Mesendoderm (in vitro differentiated cells): ENCODE measurements at regions not wholly inside any gene's neighbourhood (a gene's known extent, or its start where the extent isn't known, plus 50 kb on each side); places are given as distances from the start of the nearest gene placed in this dataset.

Source experiments
- DNase-seq: peaks from one replicate; pipeline ENCODE4 v3.0.0; 2013
- H2AK5ac ChIP-seq: 2 replicates; pipeline ENCODE4 v1.6.1; 2013; ENCODE audit warnings: low read length, inconsistent platforms
- H2BK120ac ChIP-seq: 2 replicates; pipeline ENCODE4 v1.6.1; 2013; ENCODE audit warnings: low read depth, mild to moderate bottlenecking, low read length, moderate library complexity, mixed read lengths
- H2BK15ac ChIP-seq: replicated peaks from 2 replicates; pipeline ENCODE4 v1.6.1; 2013; ENCODE audit warnings: low read depth, mild to moderate bottlenecking, moderate library complexity
- H2BK5ac ChIP-seq: 2 replicates; pipeline ENCODE4 v1.6.1; 2013; ENCODE audit warnings: low read length, inconsistent platforms
- H3K18ac ChIP-seq: 2 replicates; pipeline ENCODE4 v1.6.1; 2013; ENCODE audit warnings: mild to moderate bottlenecking, low read length, mixed read lengths
- H3K23ac ChIP-seq: one replicate; pipeline ENCODE4 v1.6.1; 2013; ENCODE audit warnings: low read length
- H3K27ac ChIP-seq: 2 replicates; pipeline ENCODE4 v1.5.1; 2013; ENCODE audit warnings: low read depth, mild to moderate bottlenecking, inconsistent platforms, low read length, moderate library complexity
- H3K27me3 ChIP-seq: 2 replicates; pipeline ENCODE4 v1.6.1; 2013; ENCODE audit warnings: low read length, control low read depth, mild to moderate bottlenecking, inconsistent platforms; ENCODE audit not compliant: insufficient read depth, poor library complexity
- H3K36me3 ChIP-seq: 2 replicates; pipeline ENCODE4 v1.6.1; 2013; ENCODE audit warnings: low read length, inconsistent platforms; ENCODE audit not compliant: control insufficient read depth, insufficient read depth
- H3K4ac ChIP-seq: one replicate; pipeline ENCODE4 v1.6.1; 2013; ENCODE audit warnings: low read depth, mild to moderate bottlenecking, low read length, moderate library complexity
- H3K4me1 ChIP-seq: 2 replicates; pipeline ENCODE4 v1.6.1; 2013; ENCODE audit warnings: low read depth, low read length, inconsistent platforms; ENCODE audit not compliant: control insufficient read depth
- H3K4me2 ChIP-seq: 2 replicates; pipeline ENCODE4 v1.6.1; 2013; ENCODE audit warnings: low read length
- H3K4me3 ChIP-seq: 2 replicates; pipeline ENCODE4 v1.5.1; 2013; ENCODE audit warnings: mild to moderate bottlenecking, low read length
- H3K56ac ChIP-seq: one replicate; pipeline ENCODE4 v1.6.1; 2013; ENCODE audit warnings: low read length
- H3K79me1 ChIP-seq: 2 replicates; pipeline ENCODE4 v1.6.1; 2013; ENCODE audit warnings: low read length, inconsistent platforms
- H3K79me2 ChIP-seq: 2 replicates; pipeline ENCODE4 v1.6.1; 2013; ENCODE audit warnings: mild to moderate bottlenecking, low read length; ENCODE audit not compliant: control insufficient read depth, insufficient read depth
- H3K9ac ChIP-seq: 2 replicates; pipeline ENCODE4 v1.6.1; 2013; ENCODE audit warnings: low read length, inconsistent platforms
- H4K5ac ChIP-seq: one replicate; pipeline ENCODE4 v1.6.1; 2013; ENCODE audit warnings: low read length
- H4K8ac ChIP-seq: one replicate; pipeline ENCODE4 v1.6.1; 2013; ENCODE audit warnings: low read depth, mild to moderate bottlenecking, control low read depth, low read length, moderate library complexity
- WGBS: extraction: QIAGEN DNeasy Blood & Tissue Kit; methylation state at CpG from one replicate; pipeline ENCODE4 v1.1.7; 2013; ENCODE audit warnings: low lambda C conversion rate, missing lambda C conversion rate; ENCODE audit not compliant: insufficient coverage; ENCODE audit errors: extremely low coverage; 5-methylcytosine and 5-hydroxymethylcytosine counted together

DNA sequence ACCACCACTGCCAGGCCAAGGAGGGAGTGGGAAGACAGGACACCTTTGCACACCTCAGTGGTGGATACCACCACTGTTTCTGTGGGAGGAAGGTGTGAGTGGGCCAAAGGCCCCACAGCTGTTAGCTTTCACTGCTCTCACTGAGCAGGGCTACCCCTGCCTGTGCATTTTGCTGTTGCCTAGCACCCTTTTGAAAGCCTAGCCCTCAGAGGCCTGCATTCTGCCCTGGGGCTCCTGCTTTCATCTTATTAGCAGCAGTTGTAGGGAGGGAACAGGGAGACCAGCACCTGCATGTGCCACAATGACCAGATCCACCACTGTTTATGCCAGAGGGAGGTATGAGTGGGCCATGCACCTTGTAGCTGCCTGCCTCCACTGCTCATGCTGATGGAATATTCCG, 110.9 kb upstream of the C21orf91 start:
- no peak overlapping the region for H3K56ac ChIP-seq
- no peak overlapping the region for H4K5ac ChIP-seq
- H3K27me3 ChIP-seq = no peaks in the 10 kb centered on the region
- H2BK15ac ChIP-seq = no peak overlapping the region
- WGBS = no CpG with 5 or more reads among the region's 1 CpG
- no peak overlapping the region for H2BK120ac ChIP-seq
- H3K79me1 ChIP-seq = no peaks in the 10 kb centered on the region
- no peak overlapping the region for H3K4ac ChIP-seq
- no peaks in the 10 kb centered on the region for H3K36me3 ChIP-seq
- H3K27ac ChIP-seq = no peak overlapping the region
- H3K4me1 ChIP-seq = no peaks in the 10 kb centered on the region
- no peak overlapping the region for H3K9ac ChIP-seq
- H4K8ac ChIP-seq = no peak overlapping the region
- no peak overlapping the region for H3K23ac ChIP-seq
- H3K79me2 ChIP-seq = no peaks in the 10 kb centered on the region
- H2AK5ac ChIP-seq = no peak overlapping the region
- H3K4me2 ChIP-seq = no peak overlapping the region
- DNase-seq = peak; percentile 26
- no peak overlapping the region for H2BK5ac ChIP-seq
- H3K4me3 ChIP-seq = no peak overlapping the region
- no peak overlapping the region for H3K18ac ChIP-seq

DNA sequence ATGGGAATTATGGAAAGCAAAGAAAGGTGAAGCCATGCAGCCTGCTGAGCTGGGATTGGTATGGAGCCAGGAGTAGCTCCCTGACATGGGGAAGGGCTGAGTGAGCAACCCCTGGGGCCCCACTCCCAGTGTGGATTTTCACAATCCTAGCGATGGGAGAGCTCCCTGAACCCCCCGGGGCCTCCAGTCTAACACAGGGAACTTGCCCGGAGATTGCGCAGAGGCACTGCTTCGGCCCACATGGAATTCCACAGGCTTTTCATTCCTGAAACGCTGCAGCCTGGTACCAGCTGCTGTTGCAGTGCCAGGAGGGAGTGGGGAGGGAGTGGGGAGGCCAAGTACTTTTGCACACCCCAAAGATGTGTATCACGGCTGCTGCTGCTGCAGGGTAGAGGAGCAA, 110.4 kb upstream of the C21orf91 start:
- Histone ChIP-seq H3K56ac (no peak overlapping the region), H3K4me1 (no peaks in the 10 kb centered on the region), H3K79me2 (no peaks in the 10 kb centered on the region), H3K9ac (no peak overlapping the region), H3K79me1 (no peaks in the 10 kb centered on the region), H3K4ac (no peak overlapping the region), H3K18ac (no peak overlapping the region), H3K27ac (no peak overlapping the region), H3K36me3 (no peaks in the 10 kb centered on the region), H3K4me2 (no peak overlapping the region), H2BK15ac (no peak overlapping the region), H2BK5ac (no peak overlapping the region), H2AK5ac (no peak overlapping the region), H3K23ac (no peak overlapping the region), H4K8ac (no peak overlapping the region), H3K27me3 (no peaks in the 10 kb centered on the region), H4K5ac (no peak overlapping the region), H2BK120ac (no peak overlapping the region), H3K4me3 (no peak overlapping the region)
- no peak for DNase-seq
- no CpG with 5 or more reads among the region's 7 CpGs for WGBS

DNA sequence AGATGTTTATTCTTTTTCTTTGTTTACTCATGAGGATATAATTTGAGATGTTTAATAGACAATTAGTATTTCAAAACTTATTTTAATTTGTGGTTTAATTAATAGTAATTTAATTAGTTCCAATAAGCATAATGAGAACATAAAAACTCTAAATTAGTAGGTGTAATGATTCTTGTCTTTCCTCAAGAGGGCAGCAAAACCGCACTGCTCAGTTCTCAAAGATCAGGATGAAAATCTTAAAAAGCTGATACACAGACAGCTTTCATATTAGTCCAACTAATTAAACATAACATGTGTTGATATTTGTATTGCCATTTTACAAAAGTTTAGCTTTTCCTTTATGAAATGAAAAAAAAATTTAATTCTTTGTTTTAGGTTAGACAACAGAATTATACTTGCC, 106.7 kb upstream of the C21orf91 start:
- H3K4ac ChIP-seq = no peak overlapping the region
- H2BK15ac ChIP-seq = no peak overlapping the region
- H2BK5ac ChIP-seq = no peak overlapping the region
- no CpG with 5 or more reads among the region's 1 CpG for WGBS
- H3K79me1 ChIP-seq = no peaks in the 10 kb centered on the region
- no peak overlapping the region for H3K27ac ChIP-seq
- no peak overlapping the region for H3K9ac ChIP-seq
- H3K4me3 ChIP-seq = no peak overlapping the region
- H4K5ac ChIP-seq = no peak overlapping the region
- H4K8ac ChIP-seq = no peak overlapping the region
- peak; percentile 43 for DNase-seq
- H3K4me1 ChIP-seq = peaks cover 6% of the 10 kb centered on the region
- H3K23ac ChIP-seq = no peak overlapping the region
- H3K18ac ChIP-seq = no peak overlapping the region
- no peak overlapping the region for H3K4me2 ChIP-seq
- H2AK5ac ChIP-seq = no peak overlapping the region
- H2BK120ac ChIP-seq = no peak overlapping the region
- H3K36me3 ChIP-seq = no peaks in the 10 kb centered on the region
- H3K27me3 ChIP-seq = no peaks in the 10 kb centered on the region
- no peaks in the 10 kb centered on the region for H3K79me2 ChIP-seq
- no peak overlapping the region for H3K56ac ChIP-seq

DNA sequence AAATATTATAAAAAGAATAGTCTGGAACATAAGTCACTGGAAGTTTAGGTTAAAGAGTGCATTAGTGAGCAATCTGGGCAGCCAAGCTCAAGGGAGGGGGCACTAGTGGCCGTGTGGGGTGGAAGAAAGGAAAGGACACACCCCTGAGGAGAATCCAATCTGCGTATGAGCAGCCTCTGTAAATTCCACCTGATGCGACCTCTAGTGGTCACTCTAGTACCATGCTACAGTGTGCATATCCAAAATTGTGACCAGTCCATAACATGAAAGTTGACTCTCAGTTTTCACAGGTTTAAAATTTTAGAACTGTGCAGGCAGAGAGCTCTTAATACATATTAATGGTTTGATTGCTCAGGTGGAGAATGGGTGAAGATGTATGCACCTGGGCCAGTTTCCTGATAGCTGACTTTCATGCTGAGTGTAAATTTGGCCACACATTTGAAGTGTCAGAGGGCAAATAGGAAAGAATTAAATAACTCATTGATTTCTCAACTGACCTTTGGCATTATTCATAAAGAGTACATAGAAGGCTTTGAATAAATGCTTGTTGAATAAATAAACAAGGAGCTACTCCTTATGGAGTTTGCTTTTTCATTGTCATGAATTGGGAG, 105.9 kb upstream of the C21orf91 start:
- no peak overlapping the region for H3K9ac ChIP-seq
- no peak overlapping the region for H3K4ac ChIP-seq
- H2BK5ac ChIP-seq = no peak overlapping the region
- H3K4me2 ChIP-seq = no peak overlapping the region
- H3K79me1 ChIP-seq = no peaks in the 10 kb centered on the region
- H3K56ac ChIP-seq = no peak overlapping the region
- no peak overlapping the region for H2BK15ac ChIP-seq
- no peak overlapping the region for H3K23ac ChIP-seq
- no peak overlapping the region for H3K4me3 ChIP-seq
- no peaks in the 10 kb centered on the region for H3K27me3 ChIP-seq
- no peaks in the 10 kb centered on the region for H3K79me2 ChIP-seq
- no peak overlapping the region for H2BK120ac ChIP-seq
- WGBS = no CpG with 5 or more reads among the region's 3 CpGs
- no peak overlapping the region for H3K27ac ChIP-seq
- no peak overlapping the region for H4K8ac ChIP-seq
- DNase-seq = peak; percentile 86
- H2AK5ac ChIP-seq = no peak overlapping the region
- no peak overlapping the region for H4K5ac ChIP-seq
- H3K36me3 ChIP-seq = no peaks in the 10 kb centered on the region
- peaks cover 6% of the 10 kb centered on the region for H3K4me1 ChIP-seq
- H3K18ac ChIP-seq = no peak overlapping the region

DNA sequence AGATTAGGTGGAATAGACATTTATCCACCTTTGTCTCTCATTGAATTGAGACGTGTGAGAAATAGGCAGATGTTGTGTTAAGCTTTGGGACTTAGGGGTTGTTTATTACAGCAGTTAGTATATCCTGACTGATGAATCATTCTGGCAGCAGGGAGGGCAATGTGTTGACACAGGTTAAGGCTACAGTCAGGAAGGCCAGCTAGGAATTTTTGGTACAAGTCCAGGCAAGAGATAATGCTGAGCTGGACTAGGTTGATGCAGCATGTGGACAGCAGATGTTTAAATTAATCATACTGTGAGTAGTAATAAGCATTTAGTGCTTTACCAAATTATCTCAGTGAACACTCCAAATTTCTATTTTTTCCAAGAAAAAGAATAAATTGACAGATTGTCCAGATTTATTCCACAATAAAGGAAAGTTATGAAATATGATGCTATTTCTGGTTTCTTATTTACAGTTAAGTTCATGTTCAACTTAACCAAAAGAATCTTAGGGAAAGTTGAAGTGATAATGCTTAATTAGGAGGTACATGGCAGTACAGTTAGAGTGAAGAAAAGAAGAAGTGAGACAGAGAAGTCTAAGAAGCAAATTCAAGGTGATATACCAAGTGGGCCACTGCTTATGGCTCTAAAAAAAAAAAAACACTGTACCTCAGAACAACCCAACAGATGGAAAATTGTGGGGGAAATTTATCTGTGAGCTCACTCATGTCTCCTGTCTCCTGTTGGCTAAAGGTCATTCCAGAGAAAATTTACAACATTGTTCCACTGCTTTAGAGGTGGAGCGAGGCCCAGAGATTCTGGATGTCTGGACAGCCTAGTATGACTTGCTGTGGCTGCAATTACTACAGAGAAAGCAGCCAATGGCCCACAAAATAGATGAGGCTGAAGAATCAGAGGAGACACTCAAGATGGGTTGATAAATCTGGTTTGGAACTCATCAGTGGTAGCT, 102.7 kb upstream of the C21orf91 start:
- Histone ChIP-seq H3K79me1 (no peaks in the 10 kb centered on the region), H2BK15ac (no peak overlapping the region), H3K4ac (no peak overlapping the region), H4K5ac (no peak overlapping the region), H3K27me3 (no peaks in the 10 kb centered on the region), H3K23ac (no peak overlapping the region), H2BK5ac (peak overlapping the region; percentile 72), H3K27ac (peak overlapping the region; percentile 45), H2AK5ac (peak overlapping the region; percentile 70), H3K4me3 (no peak overlapping the region), H3K9ac (no peak overlapping the region), H4K8ac (no peak overlapping the region), H3K56ac (peak overlapping the region; percentile 65), H2BK120ac (no peak overlapping the region), H3K18ac (peak overlapping the region; percentile 6), H3K4me1 (peaks cover 6% of the 10 kb centered on the region), H3K4me2 (no peak overlapping the region), H3K79me2 (no peaks in the 10 kb centered on the region), H3K36me3 (no peaks in the 10 kb centered on the region)
- peak; percentile 14 for DNase-seq
- WGBS = no CpG with 5 or more reads among the region's 2 CpGs
